ENCODE measurements at regions not wholly inside any gene's neighbourhood (a gene's known extent, or its start where the extent isn't known, plus 50 kb on each side); places are given as distances from the start of the nearest gene placed in this dataset.

DNA sequence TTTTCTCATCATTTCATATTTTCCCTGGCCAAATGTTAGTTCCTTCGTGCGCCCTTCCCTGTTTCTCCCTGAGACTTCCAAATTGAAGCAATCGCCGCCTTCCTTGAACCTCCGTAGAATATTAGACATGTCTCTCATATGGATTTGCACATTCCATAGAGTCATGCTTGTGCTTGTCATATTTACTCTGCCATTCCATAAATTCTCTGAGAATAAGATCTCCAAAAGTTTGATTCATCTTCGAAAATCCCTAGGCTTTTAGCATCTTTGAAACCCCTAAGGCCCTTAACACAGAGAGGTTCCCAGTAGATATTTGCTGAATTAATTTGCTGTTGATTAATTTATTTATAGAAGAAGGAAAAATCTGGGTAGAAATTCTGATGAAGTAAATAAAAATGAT lies 202.2 kb upstream of the PIK3C3 start:
- DNase-seq = no peak

DNA sequence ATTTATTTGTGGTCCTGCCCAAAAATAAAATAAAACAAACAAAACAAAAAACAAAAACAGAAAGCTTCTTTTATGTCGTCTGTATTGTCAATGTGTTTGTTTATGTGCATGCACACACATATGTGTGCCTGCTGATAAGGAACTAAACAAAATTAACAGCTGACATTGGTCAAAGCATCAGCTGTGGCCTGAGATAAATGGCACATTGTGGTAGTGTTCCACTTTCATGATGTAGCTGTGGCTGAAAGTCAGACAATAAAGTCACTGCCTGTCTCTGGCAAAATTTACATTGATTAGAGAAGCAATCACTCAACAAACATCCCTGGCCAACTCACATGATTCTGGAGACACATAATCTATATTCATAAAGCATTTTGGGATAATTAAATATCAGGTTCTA lies 203.4 kb upstream of the PIK3C3 start:
- no peak for DNase-seq

DNA sequence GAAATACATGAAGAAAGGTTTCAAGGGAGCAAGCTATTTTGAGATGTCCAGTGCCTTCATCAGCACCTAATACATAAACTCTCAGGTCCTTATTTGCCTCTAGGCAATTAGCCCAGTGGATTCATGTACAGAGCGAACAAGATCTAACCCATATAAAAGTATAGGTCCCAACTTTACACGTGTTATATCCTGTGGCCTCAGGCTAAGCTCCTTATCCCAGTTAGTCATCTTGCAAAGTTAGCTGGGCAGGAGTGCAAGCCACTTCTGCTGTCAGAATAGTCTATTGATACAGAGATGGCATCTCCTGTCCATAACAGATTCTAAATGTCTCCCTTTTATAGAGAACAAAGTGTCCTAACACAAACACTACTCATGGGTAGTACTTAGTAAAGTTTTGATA lies 203.9 kb upstream of the PIK3C3 start:
- DNase-seq = no peak

DNA sequence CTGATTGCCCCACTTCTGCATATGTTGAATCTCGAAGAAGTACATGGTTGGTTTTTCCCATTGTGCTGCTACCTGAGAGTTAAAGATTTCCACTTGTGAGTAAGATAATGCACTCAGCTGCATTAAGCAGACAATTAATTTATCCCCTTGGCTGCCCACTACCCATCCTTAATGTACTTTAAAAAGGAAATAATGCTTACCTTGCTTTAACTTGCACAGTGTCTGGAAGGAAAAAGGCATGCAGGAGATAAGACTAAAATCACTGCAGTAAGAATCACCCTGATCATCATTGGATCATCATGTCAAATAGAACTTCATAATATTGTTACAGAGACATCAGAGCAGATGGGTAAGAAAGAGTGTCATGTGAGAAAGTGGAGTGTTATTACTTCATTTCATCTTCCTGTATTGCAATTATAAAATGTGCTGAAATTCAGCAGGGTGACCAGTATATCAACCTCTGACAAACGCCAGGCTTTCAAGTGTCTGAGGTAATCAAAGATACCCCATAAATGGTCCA lies 207.3 kb upstream of the PIK3C3 start:
- no peak for DNase-seq

DNA sequence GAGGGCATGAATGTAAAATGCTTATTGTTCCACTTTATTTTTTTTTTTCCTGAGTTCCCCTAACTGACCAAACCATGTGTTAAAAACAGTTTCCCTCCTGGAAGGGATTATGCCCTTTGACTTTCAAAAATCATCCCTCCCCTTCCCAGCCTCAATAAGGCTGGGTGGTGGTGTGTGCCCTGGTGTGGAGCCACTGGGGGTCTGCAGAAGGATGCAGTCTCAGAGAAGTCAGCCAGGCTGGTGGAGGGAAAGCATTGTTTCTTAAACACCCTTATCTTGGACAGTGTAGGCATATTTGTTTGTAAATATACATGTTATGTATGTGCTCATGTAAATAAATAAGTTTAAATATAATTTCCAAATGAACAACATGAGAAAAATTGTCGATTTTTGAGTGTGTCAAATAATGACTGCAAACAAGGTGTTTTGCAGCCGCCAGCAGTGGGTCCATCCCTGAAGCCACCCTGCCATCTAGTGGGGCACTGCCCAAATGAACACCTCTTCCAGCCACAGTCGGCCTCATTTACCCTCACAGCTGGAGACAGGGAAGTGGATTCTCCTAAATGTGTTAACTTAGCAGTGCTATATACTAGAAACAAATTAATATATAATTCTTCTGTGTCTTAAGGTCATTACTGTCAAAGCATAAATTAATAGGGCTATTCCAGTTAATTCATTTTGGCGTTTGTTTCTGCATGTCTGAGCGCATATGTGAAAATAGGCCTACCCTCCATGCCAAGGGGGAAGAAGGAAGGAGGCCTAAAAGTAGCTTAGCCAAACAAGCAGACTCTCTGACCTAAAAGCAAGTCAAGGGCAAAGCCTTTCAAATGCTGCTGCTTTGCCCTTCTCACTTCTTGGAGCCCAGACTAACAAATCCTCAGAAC lies 209.6 kb upstream of the PIK3C3 start:
- peak; percentile 2 to 6 for DNase-seq

DNA sequence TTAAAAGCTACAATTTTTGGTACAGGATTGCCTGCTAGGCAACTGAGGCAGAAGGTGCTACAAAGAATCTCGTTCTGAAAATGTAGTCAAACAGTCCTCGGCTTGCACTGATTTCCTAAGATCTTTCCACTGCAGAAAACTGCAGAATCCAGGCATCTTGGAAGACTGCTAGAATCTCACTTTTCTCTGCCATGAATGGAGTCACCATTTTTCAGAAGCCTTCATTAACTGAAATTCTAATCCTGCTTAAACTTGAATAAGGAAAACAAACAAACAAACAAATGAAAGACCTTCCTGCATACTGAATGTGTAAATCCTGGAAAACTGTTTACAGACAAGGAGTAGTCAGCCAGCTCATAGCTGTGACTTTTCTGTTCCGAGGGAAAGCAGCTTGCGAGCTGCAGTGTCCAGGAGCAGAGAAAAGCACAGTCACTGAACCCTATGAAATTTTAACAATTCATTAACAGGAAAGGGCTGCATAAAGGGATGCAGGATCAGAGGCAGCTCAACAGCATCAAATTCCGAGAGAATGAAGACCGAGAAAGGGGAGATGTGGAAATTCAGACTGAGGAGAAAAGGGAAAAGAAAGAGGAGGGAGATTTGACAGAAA lies 210.5 kb upstream of the PIK3C3 start:
- no peak for DNase-seq

DNA sequence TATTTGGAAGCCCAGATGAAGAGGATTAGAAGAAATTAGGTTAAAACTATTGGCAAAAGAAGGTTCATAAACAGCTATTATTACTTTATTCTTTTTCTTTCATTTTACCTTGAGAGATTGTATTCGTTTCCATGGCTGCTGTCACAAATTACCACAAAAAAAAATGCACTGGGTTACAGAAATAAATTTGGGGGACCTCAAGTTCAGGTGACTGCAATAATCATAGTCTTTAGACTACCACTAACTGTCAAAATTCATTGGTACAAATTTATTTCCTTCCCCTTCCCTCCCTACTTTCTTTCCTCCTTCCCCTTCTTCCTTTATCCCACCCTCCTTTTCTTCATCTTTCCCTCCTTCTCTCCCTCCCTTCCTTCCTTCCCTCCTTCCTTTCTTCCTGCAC lies 217.8 kb upstream of the PIK3C3 start:
- no peak for DNase-seq

DNA sequence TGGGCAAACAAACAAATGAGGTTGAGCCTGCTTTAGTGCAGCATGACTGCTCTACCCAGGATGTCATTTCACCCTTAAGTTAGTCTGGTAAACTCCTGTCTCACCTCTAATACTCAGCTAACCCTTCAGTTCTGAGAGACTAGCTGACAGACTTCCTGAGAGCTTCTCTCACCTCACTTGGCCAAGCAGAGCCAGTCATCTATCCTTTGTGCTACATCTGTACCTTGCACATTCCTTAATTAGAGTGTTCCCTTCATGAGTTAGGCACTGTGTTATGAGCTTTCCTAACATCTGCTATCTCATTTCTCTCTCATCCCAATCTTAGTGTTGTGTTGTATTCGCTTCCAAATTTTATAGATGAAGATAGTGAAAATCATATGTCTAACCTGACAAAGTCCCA lies 220.1 kb upstream of the PIK3C3 start:
- DNase-seq = no peak

DNA sequence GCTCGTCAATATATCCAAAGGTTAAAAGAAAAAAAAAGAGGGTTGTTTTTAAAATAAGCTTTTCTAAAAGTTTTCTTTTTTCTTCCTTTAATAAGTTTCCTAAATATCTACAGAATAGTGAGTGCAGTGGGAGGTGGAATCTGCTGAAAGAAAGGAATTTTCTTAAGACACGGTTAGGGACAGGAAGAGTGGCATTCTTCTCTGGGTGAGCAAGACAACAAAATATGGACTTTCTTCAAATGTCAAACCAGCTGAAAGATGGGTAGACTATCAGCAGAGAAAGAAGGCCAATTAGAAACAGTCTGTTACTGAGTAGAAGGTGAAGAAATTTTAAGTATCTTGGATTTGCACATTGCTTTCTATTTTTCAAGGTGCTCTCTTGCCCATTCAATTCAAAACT lies 222.7 kb upstream of the PIK3C3 start:
- DNase-seq = no peak

DNA sequence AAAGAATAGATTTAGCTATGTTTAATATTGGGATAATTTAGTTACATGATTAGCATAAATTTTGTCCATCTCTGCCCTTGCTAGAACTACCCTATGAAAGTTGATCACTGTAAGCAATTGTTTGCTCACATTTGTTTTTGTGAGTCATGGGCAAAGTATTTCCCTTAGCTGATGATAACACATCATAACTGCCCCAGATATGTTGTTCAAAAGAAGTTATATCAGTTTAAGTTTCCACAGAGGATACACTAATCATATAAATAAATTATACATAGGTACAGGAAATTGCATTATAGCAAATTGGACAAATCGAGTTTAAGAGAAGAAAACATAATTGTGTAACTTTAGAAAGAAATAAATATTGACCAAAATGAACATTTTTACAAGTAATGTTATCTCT lies 223.2 kb upstream of the PIK3C3 start:
- no peak for DNase-seq

DNA sequence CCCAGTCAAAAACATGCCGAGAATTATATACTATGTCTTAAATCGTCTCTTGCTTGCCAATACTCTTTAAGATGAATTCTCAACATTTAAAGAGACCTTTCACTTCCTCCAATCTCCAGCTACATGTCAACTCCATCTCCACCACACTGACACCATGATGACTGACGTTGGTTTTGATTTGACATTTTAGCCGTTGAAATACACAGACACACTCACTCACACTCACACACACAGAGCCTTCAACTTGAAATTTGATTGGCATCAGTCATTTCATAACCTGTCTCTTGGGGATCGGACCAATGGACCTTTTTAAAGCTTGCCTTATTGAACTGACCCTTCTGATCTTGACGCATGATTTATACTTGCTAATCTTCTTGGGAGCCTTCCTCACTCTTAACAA lies 230.8 kb upstream of the PIK3C3 start:
- no peak for DNase-seq

DNA sequence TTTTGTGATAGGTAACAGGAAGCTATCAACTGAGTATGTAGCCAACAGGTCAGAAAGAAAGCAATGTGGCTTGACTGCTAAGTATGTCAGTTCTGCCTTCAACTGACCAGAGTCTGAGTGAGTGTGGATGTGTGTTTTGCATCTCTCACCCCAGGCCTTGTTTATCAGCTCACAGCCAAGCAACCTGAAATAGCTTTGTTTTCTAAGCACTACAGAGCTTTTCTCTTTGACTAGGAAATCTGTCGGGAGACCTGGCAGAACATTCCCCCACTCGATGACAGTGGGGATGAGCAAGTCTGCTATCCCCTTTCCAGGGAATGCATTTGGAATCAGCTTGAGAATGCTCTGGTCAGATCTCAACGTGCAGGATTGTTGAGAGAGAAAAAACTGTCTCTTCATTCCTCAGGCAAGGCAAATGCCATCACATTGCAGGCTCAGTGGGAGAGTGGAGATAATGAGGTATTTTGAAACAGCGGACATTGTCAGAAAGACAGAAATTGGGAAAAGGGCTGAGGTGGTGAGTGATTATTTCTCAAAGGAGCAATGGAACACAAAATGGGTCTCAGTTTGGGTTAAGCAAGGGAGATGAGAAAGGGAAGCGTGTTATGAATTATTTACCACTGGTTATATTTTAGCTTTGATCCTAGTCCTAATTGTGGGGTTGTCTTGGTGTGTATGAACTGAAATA lies 233.8 kb upstream of the PIK3C3 start:
- DNase-seq = no peak

DNA sequence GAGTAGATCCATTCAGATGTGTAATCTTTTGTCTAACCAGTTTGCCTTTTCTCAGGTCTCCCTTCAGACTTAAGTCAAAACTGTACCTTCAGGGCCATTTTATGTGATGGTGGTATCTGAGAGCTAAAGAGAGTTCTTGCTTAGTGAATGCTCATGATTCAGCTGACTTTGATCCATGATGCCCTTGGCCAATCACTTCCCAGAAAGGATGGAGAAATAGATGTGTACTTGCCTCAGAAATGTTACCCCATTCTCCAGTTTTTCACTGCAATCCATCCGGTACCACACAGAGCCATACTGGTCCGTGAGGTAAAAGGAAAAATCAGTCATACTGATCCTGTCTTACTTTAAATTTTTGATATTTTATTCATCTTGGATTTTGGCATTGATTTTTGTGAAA lies 234.8 kb upstream of the PIK3C3 start:
- DNase-seq = no peak

DNA sequence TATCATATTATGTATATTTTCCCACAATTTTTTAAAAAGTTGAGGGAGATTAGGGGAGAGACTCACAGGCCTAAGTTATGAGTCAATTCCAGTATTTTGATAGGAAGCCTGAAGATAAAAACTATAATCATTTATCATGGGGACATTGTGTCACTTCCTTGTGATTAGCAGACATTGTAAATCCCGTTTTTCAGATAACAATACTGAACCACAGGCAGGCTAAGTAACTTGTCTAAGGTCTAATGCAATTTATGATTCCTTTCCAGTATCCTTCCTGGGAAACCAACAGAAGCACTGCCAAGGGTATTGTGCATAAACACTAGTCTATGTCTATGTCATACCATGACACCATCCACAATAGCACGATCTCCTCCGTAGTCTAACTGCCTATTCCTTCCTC lies 235.2 kb upstream of the PIK3C3 start:
- DNase-seq = no peak

DNA sequence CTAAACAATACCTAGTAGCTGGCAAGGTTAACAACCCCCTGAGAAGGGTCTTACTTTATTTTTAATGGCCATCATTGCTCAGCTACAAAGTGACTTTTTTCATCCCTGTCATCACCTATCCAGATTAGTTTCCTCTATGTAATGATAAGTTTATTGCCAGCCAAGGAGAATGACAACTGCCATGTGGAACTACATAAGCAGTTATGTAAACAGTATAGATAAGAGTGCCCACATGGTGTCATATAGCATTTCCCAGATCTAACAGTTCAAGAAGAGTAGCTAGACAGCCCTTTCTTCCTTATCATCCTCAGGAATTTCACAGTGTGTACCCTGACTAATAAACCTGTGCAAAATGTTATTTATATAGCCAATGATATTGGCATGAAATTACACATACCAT lies 240.2 kb upstream of the PIK3C3 start:
- DNase-seq = no peak

DNA sequence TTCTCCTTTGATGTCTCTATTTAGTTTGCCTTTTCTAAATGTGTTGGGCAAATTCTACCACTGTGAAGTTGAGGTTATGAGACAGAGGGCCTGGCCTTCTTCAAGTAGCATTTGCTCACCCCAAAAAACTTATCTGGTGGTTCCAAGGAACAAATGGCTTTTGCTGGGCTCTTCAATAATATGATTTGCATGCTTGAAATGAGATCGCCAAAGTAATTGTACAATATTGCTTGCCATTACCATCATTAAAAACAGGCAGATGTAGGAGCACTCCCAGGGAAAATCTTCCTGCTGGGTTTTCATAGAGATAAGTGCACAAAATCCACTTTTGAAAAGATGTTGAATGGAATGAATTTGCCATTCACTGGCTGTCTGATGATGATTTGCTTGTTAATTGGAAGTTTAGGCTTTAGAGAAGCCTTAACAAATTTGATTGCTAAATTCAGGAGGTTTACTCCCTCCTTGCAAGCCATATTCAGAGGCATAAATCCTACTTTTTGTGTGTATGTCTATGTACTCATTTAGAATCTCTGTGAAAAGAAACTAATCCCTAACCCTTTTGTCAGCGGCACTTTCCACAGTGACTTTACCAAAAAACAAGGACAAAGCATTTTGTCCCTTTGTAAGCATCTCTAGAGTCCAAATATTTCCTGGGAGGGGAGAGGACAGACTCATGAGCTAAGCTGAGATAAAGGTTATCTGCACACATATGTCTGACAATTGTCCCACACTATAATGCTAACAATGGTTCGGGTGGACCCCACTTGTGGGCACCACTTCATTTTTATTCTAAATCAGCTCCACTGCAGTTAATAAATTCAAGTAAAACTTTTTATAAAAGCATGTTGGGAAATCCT lies 240.8 kb upstream of the PIK3C3 start:
- no peak for DNase-seq

DNA sequence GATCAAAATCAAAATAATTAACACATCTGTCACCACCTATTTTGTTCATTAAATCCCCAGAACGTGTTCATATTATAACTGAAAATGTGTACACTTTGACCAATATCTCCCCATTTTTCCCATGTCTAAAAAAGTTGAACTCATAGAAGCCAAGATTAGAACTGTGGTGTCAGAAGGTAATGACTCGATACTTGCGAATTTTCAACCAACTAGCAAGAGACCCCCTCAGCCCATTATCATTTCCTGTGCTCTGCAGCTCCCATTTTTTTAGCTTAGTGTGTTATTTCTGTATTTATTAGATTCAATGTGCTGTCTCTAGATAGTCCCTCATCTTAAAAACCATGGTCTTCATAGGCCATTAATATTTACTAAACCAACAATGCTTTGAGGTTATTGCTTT lies 248.7 kb upstream of the PIK3C3 start:
- no peak for DNase-seq

DNA sequence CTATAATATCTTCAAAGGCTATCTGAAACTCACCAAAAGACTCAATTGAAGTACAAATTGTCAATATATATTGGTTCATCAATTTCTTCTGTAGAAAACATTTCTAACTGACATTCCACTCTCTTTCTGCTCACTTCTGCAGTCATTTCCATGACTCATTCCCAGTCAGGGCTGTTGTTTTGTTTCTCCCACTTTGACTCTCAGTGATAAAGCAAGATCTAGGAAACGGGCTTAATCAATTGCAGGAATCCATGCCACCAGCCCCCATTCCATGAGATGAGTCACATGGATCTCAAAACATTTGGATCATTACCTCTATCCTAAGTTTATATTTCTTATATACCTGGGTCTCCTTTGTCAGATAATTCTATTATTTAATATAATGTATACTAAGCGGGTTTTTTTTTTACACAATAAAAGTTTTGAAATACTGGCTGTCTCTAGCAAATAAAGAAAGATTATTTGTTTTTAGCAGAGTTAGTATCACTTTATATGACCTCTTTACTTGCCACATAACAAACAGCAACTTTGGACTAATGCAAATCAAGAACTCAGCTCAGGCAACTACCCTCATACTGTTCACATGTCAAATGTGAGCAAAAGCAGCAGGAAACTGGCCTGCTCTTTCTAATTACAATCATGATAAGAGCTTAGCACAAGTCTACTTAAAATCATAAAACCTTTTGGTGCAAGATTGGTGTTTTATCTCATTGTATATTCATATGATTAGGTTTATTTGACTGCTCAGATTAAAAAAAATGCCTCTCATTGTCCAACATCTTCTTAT lies 251.1 kb upstream of the PIK3C3 start:
- DNase-seq = no peak

DNA sequence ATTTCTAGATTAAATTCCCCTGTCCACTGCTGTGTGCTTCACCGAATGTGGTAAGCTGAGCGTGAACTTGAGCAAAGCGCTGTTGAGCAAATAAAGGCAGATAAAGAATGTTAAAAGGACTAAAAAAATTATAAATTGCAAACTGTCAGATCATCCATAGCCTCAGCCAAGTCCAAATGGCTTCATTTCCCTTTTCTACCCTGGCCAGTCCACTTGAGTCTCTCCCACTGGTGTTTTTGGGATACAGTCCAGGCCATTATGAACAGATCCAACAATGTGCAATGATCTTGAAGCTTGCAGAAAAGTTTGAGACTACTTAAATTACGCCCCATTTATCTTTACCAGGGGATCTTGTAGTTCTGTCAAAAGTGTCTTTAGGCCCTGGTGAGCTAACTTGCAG lies 254.6 kb upstream of the PIK3C3 start:
- DNase-seq = no peak

DNA sequence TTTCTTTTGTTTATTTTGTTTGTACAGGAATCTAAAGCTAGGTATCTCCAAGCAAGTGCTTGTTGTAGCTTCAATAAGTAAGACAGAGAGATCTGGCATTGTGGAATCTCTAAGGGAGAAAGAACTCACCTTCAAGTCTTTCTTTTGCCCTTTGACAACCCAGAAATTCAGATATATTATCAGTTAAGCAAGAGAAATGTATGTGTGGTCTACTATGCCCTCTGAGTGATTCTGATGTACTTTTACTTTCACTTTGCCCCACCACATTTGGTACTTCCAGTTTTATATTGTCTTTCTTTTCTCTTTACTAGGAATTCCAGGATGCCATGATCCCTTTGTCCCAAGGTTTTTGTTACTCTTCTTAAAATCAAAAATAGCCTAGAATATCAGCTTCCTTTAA lies 259.6 kb upstream of the PIK3C3 start:
- DNase-seq = no peak

DNA sequence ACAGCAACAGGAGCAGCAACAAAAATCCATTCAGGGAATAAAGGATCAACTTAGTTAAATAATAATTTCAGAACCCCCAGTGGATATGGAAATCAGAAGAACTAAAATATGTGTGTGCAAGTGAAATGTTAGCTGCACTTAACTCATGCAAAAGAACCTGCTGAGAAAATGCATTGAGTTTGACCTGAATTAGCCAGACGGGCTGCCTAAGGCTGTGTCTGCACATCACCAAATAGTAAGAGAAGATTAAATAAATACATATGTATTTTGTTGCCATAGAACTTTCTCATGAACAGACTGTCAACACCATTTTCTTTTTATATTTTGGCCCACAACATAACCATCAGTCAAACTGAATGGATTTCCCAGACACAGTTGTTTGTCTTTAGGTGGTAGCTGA lies 262.0 kb upstream of the PIK3C3 start:
- no peak for DNase-seq

Data from NCI-H187 (cell line).